K562 (cell line): ENCODE measurements at regions not wholly inside any gene's neighbourhood (a gene's known extent, or its start where the extent isn't known, plus 50 kb on each side); places are given as distances from the start of the nearest gene placed in this dataset.

Experiments
- SMARCE1 ChIP-seq: fragments of 450-650 bp; IDR thresholded peaks from 2 replicates; pipeline ENCODE4 v1.7.1; 2016; ENCODE audit warnings: mild to moderate bottlenecking
- TF ChIP-seq, protein P1 (sequence below): fragments of 250-450 bp; sonication (Bioruptor Pico); IDR thresholded peaks from 2 replicates; pipeline ENCODE4 v1.5.0; 2021
- TF ChIP-seq, protein P2 (sequence below): fragments of 450-650 bp; IDR thresholded peaks from 2 replicates; pipeline ENCODE4 v1.6.1; 2016; ENCODE audit warnings: mild to moderate bottlenecking, moderate library complexity

DNA sequence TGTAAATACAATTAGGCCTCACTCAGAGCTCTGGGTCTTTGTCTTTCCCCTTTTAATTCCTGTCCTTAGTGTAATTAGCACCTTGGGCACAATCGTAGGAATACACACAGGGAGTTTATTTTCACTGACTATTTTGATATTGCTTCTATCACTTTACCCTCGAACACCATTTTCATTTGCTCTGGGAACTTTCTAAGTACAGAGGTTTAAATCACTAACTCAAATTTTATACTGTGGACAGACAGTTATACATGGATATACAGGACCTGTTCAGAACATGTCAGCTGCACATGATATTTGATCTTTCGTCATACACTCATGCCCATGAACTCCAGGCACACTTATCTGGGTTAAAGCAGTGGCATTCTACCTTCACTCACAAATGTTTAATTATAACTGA lies 217.8 kb upstream of the TMEM161B start:
- TF ChIP-seq, protein P1, sequence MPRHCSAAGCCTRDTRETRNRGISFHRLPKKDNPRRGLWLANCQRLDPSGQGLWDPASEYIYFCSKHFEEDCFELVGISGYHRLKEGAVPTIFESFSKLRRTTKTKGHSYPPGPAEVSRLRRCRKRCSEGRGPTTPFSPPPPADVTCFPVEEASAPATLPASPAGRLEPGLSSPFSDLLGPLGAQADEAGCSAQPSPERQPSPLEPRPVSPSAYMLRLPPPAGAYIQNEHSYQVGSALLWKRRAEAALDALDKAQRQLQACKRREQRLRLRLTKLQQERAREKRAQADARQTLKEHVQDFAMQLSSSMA = no peak
- TF ChIP-seq, protein P2, sequence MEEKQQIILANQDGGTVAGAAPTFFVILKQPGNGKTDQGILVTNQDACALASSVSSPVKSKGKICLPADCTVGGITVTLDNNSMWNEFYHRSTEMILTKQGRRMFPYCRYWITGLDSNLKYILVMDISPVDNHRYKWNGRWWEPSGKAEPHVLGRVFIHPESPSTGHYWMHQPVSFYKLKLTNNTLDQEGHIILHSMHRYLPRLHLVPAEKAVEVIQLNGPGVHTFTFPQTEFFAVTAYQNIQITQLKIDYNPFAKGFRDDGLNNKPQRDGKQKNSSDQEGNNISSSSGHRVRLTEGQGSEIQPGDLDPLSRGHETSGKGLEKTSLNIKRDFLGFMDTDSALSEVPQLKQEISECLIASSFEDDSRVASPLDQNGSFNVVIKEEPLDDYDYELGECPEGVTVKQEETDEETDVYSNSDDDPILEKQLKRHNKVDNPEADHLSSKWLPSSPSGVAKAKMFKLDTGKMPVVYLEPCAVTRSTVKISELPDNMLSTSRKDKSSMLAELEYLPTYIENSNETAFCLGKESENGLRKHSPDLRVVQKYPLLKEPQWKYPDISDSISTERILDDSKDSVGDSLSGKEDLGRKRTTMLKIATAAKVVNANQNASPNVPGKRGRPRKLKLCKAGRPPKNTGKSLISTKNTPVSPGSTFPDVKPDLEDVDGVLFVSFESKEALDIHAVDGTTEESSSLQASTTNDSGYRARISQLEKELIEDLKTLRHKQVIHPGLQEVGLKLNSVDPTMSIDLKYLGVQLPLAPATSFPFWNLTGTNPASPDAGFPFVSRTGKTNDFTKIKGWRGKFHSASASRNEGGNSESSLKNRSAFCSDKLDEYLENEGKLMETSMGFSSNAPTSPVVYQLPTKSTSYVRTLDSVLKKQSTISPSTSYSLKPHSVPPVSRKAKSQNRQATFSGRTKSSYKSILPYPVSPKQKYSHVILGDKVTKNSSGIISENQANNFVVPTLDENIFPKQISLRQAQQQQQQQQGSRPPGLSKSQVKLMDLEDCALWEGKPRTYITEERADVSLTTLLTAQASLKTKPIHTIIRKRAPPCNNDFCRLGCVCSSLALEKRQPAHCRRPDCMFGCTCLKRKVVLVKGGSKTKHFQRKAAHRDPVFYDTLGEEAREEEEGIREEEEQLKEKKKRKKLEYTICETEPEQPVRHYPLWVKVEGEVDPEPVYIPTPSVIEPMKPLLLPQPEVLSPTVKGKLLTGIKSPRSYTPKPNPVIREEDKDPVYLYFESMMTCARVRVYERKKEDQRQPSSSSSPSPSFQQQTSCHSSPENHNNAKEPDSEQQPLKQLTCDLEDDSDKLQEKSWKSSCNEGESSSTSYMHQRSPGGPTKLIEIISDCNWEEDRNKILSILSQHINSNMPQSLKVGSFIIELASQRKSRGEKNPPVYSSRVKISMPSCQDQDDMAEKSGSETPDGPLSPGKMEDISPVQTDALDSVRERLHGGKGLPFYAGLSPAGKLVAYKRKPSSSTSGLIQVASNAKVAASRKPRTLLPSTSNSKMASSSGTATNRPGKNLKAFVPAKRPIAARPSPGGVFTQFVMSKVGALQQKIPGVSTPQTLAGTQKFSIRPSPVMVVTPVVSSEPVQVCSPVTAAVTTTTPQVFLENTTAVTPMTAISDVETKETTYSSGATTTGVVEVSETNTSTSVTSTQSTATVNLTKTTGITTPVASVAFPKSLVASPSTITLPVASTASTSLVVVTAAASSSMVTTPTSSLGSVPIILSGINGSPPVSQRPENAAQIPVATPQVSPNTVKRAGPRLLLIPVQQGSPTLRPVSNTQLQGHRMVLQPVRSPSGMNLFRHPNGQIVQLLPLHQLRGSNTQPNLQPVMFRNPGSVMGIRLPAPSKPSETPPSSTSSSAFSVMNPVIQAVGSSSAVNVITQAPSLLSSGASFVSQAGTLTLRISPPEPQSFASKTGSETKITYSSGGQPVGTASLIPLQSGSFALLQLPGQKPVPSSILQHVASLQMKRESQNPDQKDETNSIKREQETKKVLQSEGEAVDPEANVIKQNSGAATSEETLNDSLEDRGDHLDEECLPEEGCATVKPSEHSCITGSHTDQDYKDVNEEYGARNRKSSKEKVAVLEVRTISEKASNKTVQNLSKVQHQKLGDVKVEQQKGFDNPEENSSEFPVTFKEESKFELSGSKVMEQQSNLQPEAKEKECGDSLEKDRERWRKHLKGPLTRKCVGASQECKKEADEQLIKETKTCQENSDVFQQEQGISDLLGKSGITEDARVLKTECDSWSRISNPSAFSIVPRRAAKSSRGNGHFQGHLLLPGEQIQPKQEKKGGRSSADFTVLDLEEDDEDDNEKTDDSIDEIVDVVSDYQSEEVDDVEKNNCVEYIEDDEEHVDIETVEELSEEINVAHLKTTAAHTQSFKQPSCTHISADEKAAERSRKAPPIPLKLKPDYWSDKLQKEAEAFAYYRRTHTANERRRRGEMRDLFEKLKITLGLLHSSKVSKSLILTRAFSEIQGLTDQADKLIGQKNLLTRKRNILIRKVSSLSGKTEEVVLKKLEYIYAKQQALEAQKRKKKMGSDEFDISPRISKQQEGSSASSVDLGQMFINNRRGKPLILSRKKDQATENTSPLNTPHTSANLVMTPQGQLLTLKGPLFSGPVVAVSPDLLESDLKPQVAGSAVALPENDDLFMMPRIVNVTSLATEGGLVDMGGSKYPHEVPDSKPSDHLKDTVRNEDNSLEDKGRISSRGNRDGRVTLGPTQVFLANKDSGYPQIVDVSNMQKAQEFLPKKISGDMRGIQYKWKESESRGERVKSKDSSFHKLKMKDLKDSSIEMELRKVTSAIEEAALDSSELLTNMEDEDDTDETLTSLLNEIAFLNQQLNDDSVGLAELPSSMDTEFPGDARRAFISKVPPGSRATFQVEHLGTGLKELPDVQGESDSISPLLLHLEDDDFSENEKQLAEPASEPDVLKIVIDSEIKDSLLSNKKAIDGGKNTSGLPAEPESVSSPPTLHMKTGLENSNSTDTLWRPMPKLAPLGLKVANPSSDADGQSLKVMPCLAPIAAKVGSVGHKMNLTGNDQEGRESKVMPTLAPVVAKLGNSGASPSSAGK = no peak
- no peak for TF ChIP-seq SMARCE1
